ENCODE measurements at regions not wholly inside any gene's neighbourhood (a gene's known extent, or its start where the extent isn't known, plus 50 kb on each side); places are given as distances from the start of the nearest gene placed in this dataset.
"Not testable (repeated sequence)": the region's sequence is repeated elsewhere in the genome, so short reads cannot be mapped to it uniquely, and the experiment has no call there.

- no peak overlapping the region for H3K4me3 ChIP-seq (ENCODE audit: low read depth, low read length)
- no peak for DNase-seq (ENCODE audit: low read depth)
Measured at GRCh38 chr7:112587504-112587903, 106.7 kb downstream of the LSMEM1 start.

GRCh38 chr7:112592565-112593263 lies 111.9 kb downstream of the LSMEM1 start:
- DNase-seq (ENCODE audit: low read depth); H3K4me3 ChIP-seq (ENCODE audit: low read depth, low read length): not testable (repeated sequence)

- no peak overlapping the region for H3K4me3 ChIP-seq (ENCODE audit: low read depth, low read length)
- peak; percentile 51 for DNase-seq (ENCODE audit: low read depth)
Measured at GRCh38 chr7:112594397-112594796, 113.6 kb downstream of the LSMEM1 start.

- H3K4me3 ChIP-seq (ENCODE audit: low read depth, low read length), result no peak overlapping the region
- peak; percentile 59 for DNase-seq (ENCODE audit: low read depth)
Measured at GRCh38 chr7:112596260-112596659, 115.5 kb downstream of the LSMEM1 start.

- peak; percentile 4 for DNase-seq (ENCODE audit: low read depth)
Measured at GRCh38 chr7:112596981-112597380, 116.2 kb downstream of the LSMEM1 start.

GRCh38 chr7:112603673-112604072 lies 122.9 kb downstream of the LSMEM1 start:
- DNase-seq (ENCODE audit: low read depth), result no peak

More at GRCh38 chr7:112596981-112597380, 116.2 kb downstream of the LSMEM1 start:
- no peak overlapping the region for H3K4me3 ChIP-seq (ENCODE audit: low read depth, low read length)

GRCh38 chr7:112610636-112611035 lies 129.8 kb downstream of the LSMEM1 start:
- no peak overlapping the region for H3K4me3 ChIP-seq (ENCODE audit: low read depth, low read length)
- DNase-seq (ENCODE audit: low read depth), result no peak

More at GRCh38 chr7:112603673-112604072, 122.9 kb downstream of the LSMEM1 start:
- H3K4me3 ChIP-seq (ENCODE audit: low read depth, low read length), result no peak overlapping the region

- DNase-seq (ENCODE audit: low read depth), result no peak
- no peak overlapping the region for H3K4me3 ChIP-seq (ENCODE audit: low read depth, low read length)
Measured at GRCh38 chr7:112615701-112616100, 134.9 kb downstream of the LSMEM1 start.

- H3K4me3 ChIP-seq (ENCODE audit: low read depth, low read length), result no peak overlapping the region
- no peak for DNase-seq (ENCODE audit: low read depth)
Measured at GRCh38 chr7:112616295-112616694, 135.5 kb downstream of the LSMEM1 start.

- no peak overlapping the region for H3K4me3 ChIP-seq (ENCODE audit: low read depth, low read length)
- DNase-seq (ENCODE audit: low read depth), result no peak
Measured at GRCh38 chr7:112619343-112619742, 138.6 kb downstream of the LSMEM1 start.

- no peak overlapping the region for H3K4me3 ChIP-seq (ENCODE audit: low read depth, low read length)
- no peak for DNase-seq (ENCODE audit: low read depth)
Measured at GRCh38 chr7:112622159-112622715, 141.4 kb downstream of the LSMEM1 start.

- no peak for DNase-seq (ENCODE audit: low read depth)
- H3K4me3 ChIP-seq (ENCODE audit: low read depth, low read length), result no peak overlapping the region
Measured at GRCh38 chr7:112624416-112624815, 143.6 kb downstream of the LSMEM1 start.

GRCh38 chr7:112630565-112630964 lies 149.8 kb downstream of the LSMEM1 start:
- peak; percentile 65 for DNase-seq (ENCODE audit: low read depth)
- H3K4me3 ChIP-seq (ENCODE audit: low read depth, low read length), result no peak overlapping the region

- DNase-seq (ENCODE audit: low read depth), result no peak
- no peak overlapping the region for H3K4me3 ChIP-seq (ENCODE audit: low read depth, low read length)
Measured at GRCh38 chr7:112634107-112634506, 153.3 kb downstream of the LSMEM1 start.

GRCh38 chr7:112635742-112636141 lies 154.5 kb downstream of the TMEM168 start:
- DNase-seq (ENCODE audit: low read depth), result no peak
- H3K4me3 ChIP-seq (ENCODE audit: low read depth, low read length), result no peak overlapping the region

- no peak for DNase-seq (ENCODE audit: low read depth)
Measured at GRCh38 chr7:112638675-112639400, 151.4 kb downstream of the TMEM168 start.

GRCh38 chr7:112640685-112641084 lies 149.5 kb downstream of the TMEM168 start:
- H3K4me3 ChIP-seq (ENCODE audit: low read depth, low read length), result no peak overlapping the region
- no peak for DNase-seq (ENCODE audit: low read depth)

More at GRCh38 chr7:112638675-112639400, 151.4 kb downstream of the TMEM168 start:
- no peak overlapping the region for H3K4me3 ChIP-seq (ENCODE audit: low read depth, low read length)

- DNase-seq (ENCODE audit: low read depth), result no peak
- no peak overlapping the region for H3K4me3 ChIP-seq (ENCODE audit: low read depth, low read length)
Measured at GRCh38 chr7:112646783-112647182, 143.4 kb downstream of the TMEM168 start.

- no peak overlapping the region for H3K4me3 ChIP-seq (ENCODE audit: low read depth, low read length)
- no peak for DNase-seq (ENCODE audit: low read depth)
Measured at GRCh38 chr7:112648781-112649180, 141.4 kb downstream of the TMEM168 start.

GRCh38 chr7:112649560-112649959 lies 140.6 kb downstream of the TMEM168 start:
- H3K4me3 ChIP-seq (ENCODE audit: low read depth, low read length), result no peak overlapping the region
- DNase-seq (ENCODE audit: low read depth), result no peak
